ENCODE measurements at regions not wholly inside any gene's neighbourhood (a gene's known extent, or its start where the extent isn't known, plus 50 kb on each side); places are given as distances from the start of the nearest gene placed in this dataset.

- DNase-seq, result no peak
Observed at GRCh38 chr4:13180701-13181100, 303.4 kb downstream of the RAB28 start.

- no peak for DNase-seq
Observed at GRCh38 chr4:13178621-13179020, 305.5 kb downstream of the RAB28 start.

GRCh38 chr4:13176741-13177142, 307.4 kb downstream of the RAB28 start:
- no peak for DNase-seq

GRCh38 chr4:13174926-13175325, 309.2 kb downstream of the RAB28 start:
- DNase-seq, result no peak

GRCh38 chr4:13174001-13174400, 310.1 kb downstream of the RAB28 start:
- no peak for DNase-seq

GRCh38 chr4:13171292-13172057, 312.7 kb downstream of the RAB28 start:
- no peak for DNase-seq

GRCh38 chr4:13169731-13170525, 314.2 kb downstream of the RAB28 start:
- DNase-seq, result no peak

GRCh38 chr4:13168326-13168725, 315.8 kb downstream of the RAB28 start:
- DNase-seq, result no peak

- DNase-seq, result no peak
Observed at GRCh38 chr4:13166214-13166613, 317.9 kb downstream of the RAB28 start.

GRCh38 chr4:13164783-13165331, 319.3 kb downstream of the RAB28 start:
- DNase-seq, result no peak

- DNase-seq, result peak; percentile 53 to 84
Observed at GRCh38 chr4:13162886-13163285, 321.3 kb downstream of the RAB28 start.

GRCh38 chr4:13160920-13161319, 323.2 kb downstream of the RAB28 start:
- peak in 1 of 2 experiments; percentile 31 for DNase-seq

- no peak for DNase-seq
Observed at GRCh38 chr4:13159041-13159620, 325.0 kb downstream of the RAB28 start.

GRCh38 chr4:13151194-13151593, 332.9 kb downstream of the RAB28 start:
- no peak for DNase-seq

GRCh38 chr4:13143222-13144070, 340.7 kb downstream of the RAB28 start:
- no peak for DNase-seq

GRCh38 chr4:13142726-13143125, 341.4 kb downstream of the RAB28 start:
- DNase-seq, result no peak

GRCh38 chr4:13142191-13142590, 341.9 kb downstream of the RAB28 start:
- DNase-seq, result no peak

GRCh38 chr4:13137390-13137789, 346.8 kb downstream of the RAB28 start:
- DNase-seq, result no peak

- DNase-seq, result no peak
Observed at GRCh38 chr4:13133700-13134099, 350.4 kb downstream of the RAB28 start.

- DNase-seq, result no peak
Observed at GRCh38 chr4:13130848-13131247, 353.3 kb downstream of the RAB28 start.

GRCh38 chr4:13129095-13129494, 355.0 kb downstream of the RAB28 start:
- DNase-seq, result no peak

All from NCI-H526 (cell line).